Stomach (tissue), 8 donors: ENCODE measurements at regions not wholly inside any gene's neighbourhood (a gene's known extent, or its start where the extent isn't known, plus 50 kb on each side); places are given as distances from the start of the nearest gene placed in this dataset.

Experiments
- DNase-seq, 2 donors: peaks; one replicate each; pipeline versions ENCODE4 v3.0.0 to v3.0.0-alpha.2; 2013 to 2019
- H3K27ac ChIP-seq, 5 donors: fragments of 200-600 bp in 4 of 5; sonication (generic) in 4 of 5; one replicate each; pipeline ENCODE4 v1.5.1; 2013 to 2019; ENCODE audit warnings: mild to moderate bottlenecking in 1 of 5, moderate library complexity in 1 of 5
- H3K27me3 ChIP-seq, 3 donors: fragments of 200-600 bp; sonication (generic); one replicate each; pipeline ENCODE4 v1.5.1; 2017 to 2019; ENCODE audit warnings: mixed run types in 1 of 3
- H3K36me3 ChIP-seq, 4 donors: fragments of 200-600 bp; sonication (generic); 1 replicate in 3 of 4; 2 replicates in 1 of 4; pipeline ENCODE4 v1.5.1; 2016 to 2019
- H3K4me1 ChIP-seq, 4 donors: fragments of 200-600 bp; sonication (generic); one replicate each; pipeline ENCODE4 v1.5.1; 2016 to 2019
- H3K4me3 ChIP-seq, 4 donors: fragments of 200-600 bp; sonication (generic) in 3 of 4; one replicate each; pipeline ENCODE4 v1.5.1; 2016 to 2019; ENCODE audit warnings: mild to moderate bottlenecking in 1 of 4
- H3K9me3 ChIP-seq, 4 donors: fragments of 200-600 bp; sonication (generic); one replicate each; pipeline ENCODE4 v1.5.1; 2016 to 2019
- CTCF ChIP-seq, 7 experiments: fragments of 450-650 bp in 4 of 7; fragments of 200-600 bp in 3 of 7; sonication (generic) in 3 of 7; IDR thresholded peaks; one replicate each; pipeline ENCODE4 v1.5.1; 2016 to 2019; ENCODE audit warnings: antibody characterized with exemption in 7 of 7, control low read depth in 2 of 7, mild to moderate bottlenecking in 1 of 7
- EP300 ChIP-seq: sonication (generic); formaldehyde crosslinking; IDR thresholded peaks from one replicate; pipeline ENCODE4 v1.6.1; 2017; ENCODE audit warnings: antibody characterized with exemption
- POLR2A ChIP-seq, 4 donors: fragments of 450-650 bp; IDR thresholded peaks; one replicate each; pipeline ENCODE4 v1.6.1; 2016; ENCODE audit warnings: antibody characterized with exemption in 4 of 4, control low read depth in 2 of 4, mild to moderate bottlenecking in 1 of 4, moderate library complexity in 1 of 4
- POLR2AphosphoS5 ChIP-seq, 3 donors: sonication (generic); formaldehyde crosslinking; IDR thresholded peaks; one replicate each; pipeline ENCODE4 v1.6.1; 2016; ENCODE audit warnings: antibody characterized with exemption in 3 of 3
- WGBS, 5 donors: extraction: QIAGEN DNeasy Blood & Tissue Kit in 3 of 5; methylation state at CpG; one replicate each; pipeline versions ENCODE4 v1.1.5 to v1.1.7; 2013 to 2018; 5-methylcytosine and 5-hydroxymethylcytosine counted together
- intact Hi-C: fragments of 100-400 bp; cut with DNase I; formaldehyde crosslinking; loops from one replicate; pipeline ENCODE4 v1.15.1; 2023; ENCODE audit warnings: low total_unique reads
- donor health status: healthy with polysubstance abuse.
- donor health status: Bipolar disorder and iron deficiency.
- donor health status: healthy.

- intact Hi-C loops: no loop called here
- Histone ChIP-seq H3K4me1 (no peaks in the 10 kb centered on the region), H3K9me3 (peaks cover 0 to 6% (median 0%) of the 10 kb centered on the region in 4 donors), H3K27me3 (no peaks in the 10 kb centered on the region), H3K36me3 (no peaks in the 10 kb centered on the region), H3K4me3 (no peak overlapping the region), H3K27ac (no peak overlapping the region)
- TF ChIP-seq EP300: no peak
- TF ChIP-seq POLR2A (IDR thresholded peaks at IDR 0.05): no peak
- TF ChIP-seq POLR2AphosphoS5 (IDR thresholded peaks at IDR 0.05): no peak
- TF ChIP-seq CTCF (IDR thresholded peaks at IDR 0.05): no peak
- DNase-seq: no peak
- 58 to 79% (median 74%) methylated on average over 3 of the region's 3 CpGs for WGBS, 5 donors
These were observed 55.3 kb upstream of the AMN1 start for GRCh38 chr12:31783996-31784645.

DNA sequence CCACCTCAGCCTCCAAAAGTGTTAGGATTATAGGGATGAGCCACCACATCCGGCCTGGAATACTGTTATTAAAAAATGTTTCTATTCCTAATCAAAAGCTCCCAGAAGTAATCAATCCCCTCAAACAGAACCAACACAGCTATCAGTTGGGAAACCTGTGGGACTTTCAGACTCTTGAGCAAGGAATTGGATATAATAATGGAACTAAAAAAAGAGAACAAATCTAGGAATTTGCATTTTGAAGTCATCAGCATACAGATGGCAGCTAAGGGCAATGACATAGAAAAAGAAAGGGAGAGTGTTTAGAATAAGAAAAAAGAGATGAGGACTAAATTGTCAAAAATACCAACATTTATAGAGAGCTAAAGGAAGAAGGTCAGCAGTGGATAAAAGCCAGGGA is 54.7 kb upstream of the AMN1 start:
- 77 to 90% (median 83%) methylated on average over 1 of the region's 1 CpG for WGBS, 5 donors
- H3K36me3 ChIP-seq: no peaks in the 10 kb centered on the region
- no peak overlapping the region for H3K4me3 ChIP-seq
- no peaks in the 10 kb centered on the region for H3K27me3 ChIP-seq
- no peak for DNase-seq
- TF ChIP-seq CTCF (IDR thresholded peaks at IDR 0.05) (no peak), EP300 (no peak), POLR2AphosphoS5 (IDR thresholded peaks at IDR 0.05) (no peak), POLR2A (IDR thresholded peaks at IDR 0.05) (no peak)
- no peaks in the 10 kb centered on the region for H3K4me1 ChIP-seq
- H3K9me3 ChIP-seq: peaks cover 0 to 6% (median 0%) of the 10 kb centered on the region in 4 donors
- H3K27ac ChIP-seq: no peak overlapping the region
- intact Hi-C loops: no loop called here

GRCh38 chr12:31781894-31782540 is 53.2 kb upstream of the AMN1 start:
- no peaks in the 10 kb centered on the region for H3K4me1 ChIP-seq
- TF ChIP-seq POLR2A (IDR thresholded peaks at IDR 0.05): no peak
- TF ChIP-seq CTCF (IDR thresholded peaks at IDR 0.05): no peak
- TF ChIP-seq EP300: no peak
- TF ChIP-seq POLR2AphosphoS5 (IDR thresholded peaks at IDR 0.05): no peak
- no peak overlapping the region for H3K27ac ChIP-seq
- WGBS, 5 donors: 86 to 93% (median 87%) methylated on average over 17 of the region's 17 CpGs
- intact Hi-C loops: no loop called here
- H3K36me3 ChIP-seq: no peaks in the 10 kb centered on the region
- peaks cover 0 to 6% (median 0%) of the 10 kb centered on the region in 4 donors for H3K9me3 ChIP-seq
- no peak overlapping the region for H3K4me3 ChIP-seq
- H3K27me3 ChIP-seq: no peaks in the 10 kb centered on the region
- no peak for DNase-seq

- peaks cover 0 to 6% (median 0%) of the 10 kb centered on the region in 4 donors for H3K9me3 ChIP-seq
- H3K4me1 ChIP-seq: no peaks in the 10 kb centered on the region
- no peaks in the 10 kb centered on the region for H3K36me3 ChIP-seq
- H3K27me3 ChIP-seq: no peaks in the 10 kb centered on the region
- no peak overlapping the region for H3K27ac ChIP-seq
- no peak for DNase-seq
- intact Hi-C loops: no loop called here
- no peak for TF ChIP-seq EP300
- no peak for TF ChIP-seq POLR2AphosphoS5 (IDR thresholded peaks at IDR 0.05)
- TF ChIP-seq CTCF (IDR thresholded peaks at IDR 0.05): no peak
- TF ChIP-seq POLR2A (IDR thresholded peaks at IDR 0.05): no peak
- H3K4me3 ChIP-seq: no peak overlapping the region
- 77 to 95% (median 87%) methylated on average over 5 of the region's 5 CpGs for WGBS, 5 donors
These were observed 51.3 kb upstream of the AMN1 start for GRCh38 chr12:31780096-31780495.
